ENCODE measurements at regions not wholly inside any gene's neighbourhood (a gene's known extent, or its start where the extent isn't known, plus 50 kb on each side); places are given as distances from the start of the nearest gene placed in this dataset.

DNA sequence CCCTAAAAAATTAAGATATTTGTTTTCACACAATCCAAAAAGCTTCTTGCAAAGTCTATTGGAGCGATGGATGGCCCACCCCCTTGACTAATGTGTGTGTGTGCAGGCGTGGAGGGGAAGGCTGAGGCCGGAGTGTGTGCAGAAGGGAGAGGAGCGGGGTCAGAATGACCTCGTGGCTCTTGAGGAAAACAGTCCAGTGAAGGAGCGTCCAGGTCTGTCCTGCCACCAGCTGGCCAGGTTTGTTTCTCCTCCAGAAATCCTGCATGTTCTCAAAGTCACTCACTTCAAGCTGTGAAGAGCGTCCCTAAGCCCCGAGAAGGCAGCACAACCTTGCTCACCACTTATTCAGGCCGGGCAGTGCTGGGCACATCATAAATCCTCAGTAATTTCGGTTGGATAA is 69.5 kb upstream of the SSX2IP start:
- peaks cover 9% of the 10 kb centered on the region for H3K4me1 ChIP-seq (ENCODE audit: insufficient read depth)
- intact Hi-C loops (cut with DNase I), result loop anchor here in 3 of 4 donors (10.0 kb wide), 2 partner anchors 615 to 825 kb away; partner anchors contain the start of gene PRKACB (in 2 of the 3)
- no peaks in the 10 kb centered on the region for H3K27me3 ChIP-seq
- H3K4me3 ChIP-seq, result no peak overlapping the region
- DNase-seq, result peak in 2 of 5 donors; percentile 24 to 42
- H3K9me3 ChIP-seq, result no peaks in the 10 kb centered on the region
- WGBS, 3 donors, result 18 to 28% (median 19%) methylated on average over 10 of the region's 10 CpGs
- TF ChIP-seq, protein P1, sequence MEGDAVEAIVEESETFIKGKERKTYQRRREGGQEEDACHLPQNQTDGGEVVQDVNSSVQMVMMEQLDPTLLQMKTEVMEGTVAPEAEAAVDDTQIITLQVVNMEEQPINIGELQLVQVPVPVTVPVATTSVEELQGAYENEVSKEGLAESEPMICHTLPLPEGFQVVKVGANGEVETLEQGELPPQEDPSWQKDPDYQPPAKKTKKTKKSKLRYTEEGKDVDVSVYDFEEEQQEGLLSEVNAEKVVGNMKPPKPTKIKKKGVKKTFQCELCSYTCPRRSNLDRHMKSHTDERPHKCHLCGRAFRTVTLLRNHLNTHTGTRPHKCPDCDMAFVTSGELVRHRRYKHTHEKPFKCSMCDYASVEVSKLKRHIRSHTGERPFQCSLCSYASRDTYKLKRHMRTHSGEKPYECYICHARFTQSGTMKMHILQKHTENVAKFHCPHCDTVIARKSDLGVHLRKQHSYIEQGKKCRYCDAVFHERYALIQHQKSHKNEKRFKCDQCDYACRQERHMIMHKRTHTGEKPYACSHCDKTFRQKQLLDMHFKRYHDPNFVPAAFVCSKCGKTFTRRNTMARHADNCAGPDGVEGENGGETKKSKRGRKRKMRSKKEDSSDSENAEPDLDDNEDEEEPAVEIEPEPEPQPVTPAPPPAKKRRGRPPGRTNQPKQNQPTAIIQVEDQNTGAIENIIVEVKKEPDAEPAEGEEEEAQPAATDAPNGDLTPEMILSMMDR (IDR thresholded peaks at IDR 0.05), result no peak
- TF ChIP-seq POLR2A (IDR thresholded peaks at IDR 0.05), result no peak
- TF ChIP-seq EP300 (IDR thresholded peaks at IDR 0.05), result no peak
- H3K27ac ChIP-seq, result no peak overlapping the region
- H3K36me3 ChIP-seq, result no peaks in the 10 kb centered on the region

DNA sequence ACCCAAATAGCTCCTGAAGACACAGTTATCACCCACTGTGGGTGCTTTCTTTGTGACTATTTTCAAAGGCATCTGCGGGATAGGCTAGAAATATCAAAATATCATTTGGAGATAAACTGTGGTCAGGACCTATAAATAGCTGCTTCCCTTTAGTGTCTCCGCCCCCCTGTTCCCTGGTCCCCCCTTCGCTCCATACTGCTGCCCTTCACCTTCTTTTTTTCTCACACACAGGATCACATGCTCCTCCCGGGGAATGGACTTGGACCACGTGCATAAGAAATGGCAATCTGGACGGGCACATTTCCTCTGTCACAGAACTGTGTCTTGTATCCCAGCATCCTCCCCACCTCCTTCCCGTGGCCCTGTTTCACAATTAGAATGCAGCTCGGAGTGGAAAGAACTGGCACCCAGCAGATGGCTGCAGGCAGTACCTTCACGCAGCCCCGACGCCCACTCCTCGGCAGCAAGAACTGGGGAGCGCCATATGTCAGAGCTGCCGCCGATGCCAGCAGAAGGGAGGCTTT is 68.8 kb upstream of the SSX2IP start:
- TF ChIP-seq POLR2A (IDR thresholded peaks at IDR 0.05) (no peak), EP300 (IDR thresholded peaks at IDR 0.05) (no peak)
- TF ChIP-seq, protein P1 (IDR thresholded peaks at IDR 0.05), result no peak
- H3K4me3 ChIP-seq, result peak overlapping the region; percentile 15

GRCh38 chr1:84758476-84758875 is 68.2 kb upstream of the SSX2IP start:
- peaks cover 9% of the 10 kb centered on the region for H3K4me1 ChIP-seq (ENCODE audit: insufficient read depth)
- no peaks in the 10 kb centered on the region for H3K36me3 ChIP-seq
- 44 to 52% (median 52%) methylated on average over 3 of the region's 3 CpGs for WGBS, 3 donors
- no peak for DNase-seq
- H3K9me3 ChIP-seq, result no peaks in the 10 kb centered on the region
- intact Hi-C loops (cut with DNase I), result loop anchor here in 3 of 4 donors (10.0 kb wide), 2 partner anchors 614 to 824 kb away; partner anchors contain the start of gene PRKACB (in 1 of the 3)
- no peak for TF ChIP-seq POLR2A (IDR thresholded peaks at IDR 0.05)
- TF ChIP-seq, protein P1 (IDR thresholded peaks at IDR 0.05), result no peak
- no peak for TF ChIP-seq EP300 (IDR thresholded peaks at IDR 0.05)
- no peaks in the 10 kb centered on the region for H3K27me3 ChIP-seq
- no peak overlapping the region for H3K27ac ChIP-seq
- H3K4me3 ChIP-seq, result no peak overlapping the region

More for the DNA sequence above, 68.8 kb upstream of the SSX2IP start:
- no peak for DNase-seq
- H3K36me3 ChIP-seq, result no peaks in the 10 kb centered on the region
- no peaks in the 10 kb centered on the region for H3K27me3 ChIP-seq
- no peaks in the 10 kb centered on the region for H3K9me3 ChIP-seq
- peaks cover 9% of the 10 kb centered on the region for H3K4me1 ChIP-seq (ENCODE audit: insufficient read depth)
- intact Hi-C loops (cut with DNase I), result loop anchor here in 3 of 4 donors (10.0 kb wide), 2 partner anchors 614 to 824 kb away; partner anchors contain the start of gene PRKACB (in 1 of the 3)
- H3K27ac ChIP-seq, result no peak overlapping the region
- WGBS, 3 donors, result 7 to 13% (median 7%) methylated on average over 15 of the region's 15 CpGs

- H3K27me3 ChIP-seq, result no peaks in the 10 kb centered on the region
- H3K27ac ChIP-seq, result no peak overlapping the region
- intact Hi-C loops (cut with DNase I), result loop anchor here in 3 of 4 donors (10.0 kb wide), 2 partner anchors 612 to 822 kb away; partner anchors contain the start of gene PRKACB (in 1 of the 3)
- peaks cover 9% of the 10 kb centered on the region for H3K4me1 ChIP-seq (ENCODE audit: insufficient read depth)
- WGBS, 3 donors, result 84 to 90% (median 87%) methylated on average over 4 of the region's 4 CpGs
- no peak overlapping the region for H3K4me3 ChIP-seq
- DNase-seq, result no peak
- H3K9me3 ChIP-seq, result no peaks in the 10 kb centered on the region
- no peak for TF ChIP-seq EP300 (IDR thresholded peaks at IDR 0.05)
- TF ChIP-seq POLR2A (IDR thresholded peaks at IDR 0.05), result no peak
- TF ChIP-seq, protein P1 (IDR thresholded peaks at IDR 0.05), result no peak
- H3K36me3 ChIP-seq, result no peaks in the 10 kb centered on the region
Observed at GRCh38 chr1:84757301-84757700, 67.0 kb upstream of the SSX2IP start.

Measured in ovary (tissue), 7 donors.